Vagina (tissue), 2 donors: ENCODE measurements at regions not wholly inside any gene's neighbourhood (a gene's known extent, or its start where the extent isn't known, plus 50 kb on each side); places are given as distances from the start of the nearest gene placed in this dataset.

Experiments
- CTCF ChIP-seq, 3 experiments: fragments of 450-650 bp in 2 of 3; fragments of 200-600 bp in 1 of 3; sonication (generic) in 1 of 3; IDR thresholded peaks; one replicate each; pipeline ENCODE4 v1.5.1; 2017 to 2019; ENCODE audit warnings: antibody characterized with exemption in 3 of 3, mild to moderate bottlenecking in 2 of 3, moderate library complexity in 2 of 3
- POLR2A ChIP-seq, 2 donors: fragments of 450-650 bp; IDR thresholded peaks; one replicate each; pipeline ENCODE4 v1.6.1; 2017; ENCODE audit warnings: antibody characterized with exemption in 2 of 2, mild to moderate bottlenecking in 2 of 2, moderate library complexity in 2 of 2

GRCh38 chr13:44149821-44150220, 223.8 kb upstream of the SERP2 start:
- no peak for TF ChIP-seq POLR2A (IDR thresholded peaks at IDR 0.05)
- TF ChIP-seq CTCF (IDR thresholded peaks at IDR 0.05) = no peak
